ENCODE measurements at regions not wholly inside any gene's neighbourhood (a gene's known extent, or its start where the extent isn't known, plus 50 kb on each side); places are given as distances from the start of the nearest gene placed in this dataset.
"Not testable (repeated sequence)": the region's sequence is repeated elsewhere in the genome, so short reads cannot be mapped to it uniquely, and the experiment has no call there.

GRCh38 chr6:82549480-82549879 lies 185.9 kb downstream of the TPBG start:
- H3K36me3 ChIP-seq (ENCODE audit: control insufficient read depth in 2 of 2, insufficient read depth in 1 of 2, low read length in 2 of 2); H3K4me1 ChIP-seq (ENCODE audit: control insufficient read depth, insufficient read depth, low read length); POLR2A ChIA-PET; H3K4me3 ChIP-seq (ENCODE audit: low read depth, low read length); H3K27ac ChIP-seq (ENCODE audit: extremely low read depth, low read depth, low read length); CTCF ChIA-PET; H3K9me3 ChIP-seq (ENCODE audit: control insufficient read depth, insufficient read depth, low read depth, low read length): not testable (repeated sequence)
- TF ChIP-seq ZNF280D (tag by site-specific recombination; IDR thresholded peaks at IDR 0.05) (peak; percentile 71; the same call in 1 of the 2 replicates), ZNF146 (tag by site-specific recombination; IDR thresholded peaks at IDR 0.05) (peak; percentile 71; the same call in 1 of the 2 replicates)

- H3K9me3 ChIP-seq (ENCODE audit: control insufficient read depth, insufficient read depth, low read depth, low read length); H3K4me3 ChIP-seq (ENCODE audit: low read depth, low read length); CTCF ChIA-PET; POLR2A ChIA-PET; H3K27ac ChIP-seq (ENCODE audit: extremely low read depth, low read depth, low read length); H3K4me1 ChIP-seq (ENCODE audit: control insufficient read depth, insufficient read depth, low read length); H3K36me3 ChIP-seq (ENCODE audit: control insufficient read depth in 2 of 2, insufficient read depth in 1 of 2, low read length in 2 of 2): not testable (repeated sequence)
Measured at GRCh38 chr6:82551311-82551710, 187.7 kb downstream of the TPBG start.

- Histone ChIP-seq H3K9me3 (ENCODE audit: control insufficient read depth, insufficient read depth, low read depth, low read length) (no peaks in the 10 kb centered on the region), H3K4me3 (ENCODE audit: low read depth, low read length) (no peak overlapping the region), H3K36me3 (ENCODE audit: control insufficient read depth in 2 of 2, insufficient read depth in 1 of 2, low read length in 2 of 2) (no peaks in the 10 kb centered on the region), H3K4me1 (ENCODE audit: control insufficient read depth, insufficient read depth, low read length) (no peaks in the 10 kb centered on the region), H3K27ac (ENCODE audit: extremely low read depth, low read depth, low read length) (no peak overlapping the region)
- ChIA-PET POLR2A (no interaction called here), CTCF (no interaction called here)
- TF ChIP-seq ZBTB6 (tag by site-specific recombination; IDR thresholded peaks at IDR 0.05) = no peak
- TF ChIP-seq ZNF335 (tag by site-specific recombination; conservative IDR thresholded peaks at IDR 0.05) = no peak
- TF ChIP-seq SP3 (tag by site-specific recombination; IDR thresholded peaks at IDR 0.05) = no peak
- TF ChIP-seq ZNF521 (tag by site-specific recombination; IDR thresholded peaks at IDR 0.05) = no peak
- TF ChIP-seq ZNF16 (tag by site-specific recombination; IDR thresholded peaks at IDR 0.05; ENCODE audit: low read depth) = no peak
- no peak for TF ChIP-seq KLF16 (tag by site-specific recombination; IDR thresholded peaks at IDR 0.05)
- TF ChIP-seq ZBTB8A (tag by site-specific recombination; IDR thresholded peaks at IDR 0.05) = no peak
- no peak for TF ChIP-seq HIC1 (tag by site-specific recombination; IDR thresholded peaks at IDR 0.05)
- TF ChIP-seq ZBTB26 (tag by site-specific recombination; optimal IDR thresholded peaks at IDR 0.05) = no peak
- TF ChIP-seq ZNF626 (tag by site-specific recombination; IDR thresholded peaks at IDR 0.05) = no peak
- TF ChIP-seq PRDM1 (tag by site-specific recombination; IDR thresholded peaks at IDR 0.05) = no peak
- TF ChIP-seq ZNF214 (tag by site-specific recombination; IDR thresholded peaks at IDR 0.05; ENCODE audit: borderline replicate concordance) = no peak
- TF ChIP-seq TRIM28 (IDR thresholded peaks at IDR 0.05; ENCODE audit: borderline replicate concordance, low read length) = no peak
- no peak for TF ChIP-seq ZNF341 (tag by site-specific recombination; IDR thresholded peaks at IDR 0.05; ENCODE audit: low read depth)
- TF ChIP-seq TSHZ1 (tag by site-specific recombination; IDR thresholded peaks at IDR 0.05; ENCODE audit: borderline replicate concordance) = no peak
Measured at GRCh38 chr6:82551831-82552230, 188.2 kb downstream of the TPBG start.

All from HEK293 (cell line).